DND-41 (cell line): ENCODE measurements at regions not wholly inside any gene's neighbourhood (a gene's known extent, or its start where the extent isn't known, plus 50 kb on each side); places are given as distances from the start of the nearest gene placed in this dataset.
"Not testable (repeated sequence)": the region's sequence is repeated elsewhere in the genome, so short reads cannot be mapped to it uniquely, and the experiment has no call there.

Source experiments
- ATAC-seq: fragments of 200-7000 bp; cut with Tn5 transposase; 3 replicates; pipeline ENCODE4 v1.9.1; 2021; ENCODE audit warnings: low read depth; ENCODE audit not compliant: insufficient read depth
- DNase-seq: peaks from one replicate; pipeline ENCODE4 v3.0.0-alpha.2; 2020
- H2AFZ ChIP-seq: 2 replicates; pipeline ENCODE4 v1.6.0; 2012; ENCODE audit warnings: low read depth, low read length
- H3K27ac ChIP-seq: 2 replicates; pipeline ENCODE4 v1.5.1; 2012; ENCODE audit warnings: low read length, inconsistent platforms
- H3K27me3 ChIP-seq: fragments of 200-600 bp; sonication (generic); 2 replicates; pipeline ENCODE4 v1.6.0; 2012; ENCODE audit warnings: low read length, mild to moderate bottlenecking, inconsistent platforms; ENCODE audit not compliant: insufficient read depth, poor library complexity
- H3K36me3 ChIP-seq: 2 replicates; pipeline ENCODE4 v1.5.1; 2012; ENCODE audit warnings: low read length, inconsistent platforms; ENCODE audit not compliant: insufficient read depth
- H3K4me1 ChIP-seq: 2 replicates; pipeline ENCODE4 v1.5.1; 2012; ENCODE audit warnings: mild to moderate bottlenecking, low read length; ENCODE audit not compliant: insufficient read depth
- H3K4me2 ChIP-seq: 2 replicates; pipeline ENCODE4 v1.6.0; 2012; ENCODE audit warnings: mild to moderate bottlenecking, moderate library complexity, low read length, inconsistent platforms; ENCODE audit not compliant: insufficient read depth
- H3K4me3 ChIP-seq, 2 experiments: fragments of 200-600 bp in 1 of 2; shearing (Covaris generic) in 1 of 2; 2 replicates each; pipeline ENCODE4 v1.5.1; 2012 to 2016; ENCODE audit warnings: inconsistent platforms in 2 of 2, low read length in 2 of 2, mild to moderate bottlenecking in 2 of 2, low read depth in 1 of 2, moderate library complexity in 1 of 2
- H3K79me2 ChIP-seq: 2 replicates; pipeline ENCODE4 v1.6.0; 2012; ENCODE audit warnings: low read length, inconsistent platforms; ENCODE audit not compliant: insufficient read depth
- H3K9ac ChIP-seq: 2 replicates; pipeline ENCODE4 v1.6.0; 2012; ENCODE audit warnings: low read depth, mild to moderate bottlenecking, inconsistent platforms, low read length, moderate library complexity
- H3K9me3 ChIP-seq: 2 replicates; pipeline ENCODE4 v1.5.1; 2012; ENCODE audit warnings: low read length, moderate library complexity, mild to moderate bottlenecking, inconsistent platforms; ENCODE audit not compliant: insufficient read depth, severe bottlenecking
- H4K20me1 ChIP-seq: 2 replicates; pipeline ENCODE4 v1.6.0; 2012; ENCODE audit warnings: low read length; ENCODE audit not compliant: insufficient read depth
- EZH2 ChIP-seq: IDR thresholded peaks from 3 replicates; pipeline ENCODE4 v1.6.1; 2012; ENCODE audit warnings: borderline replicate concordance, low read depth, mild to moderate bottlenecking, moderate library complexity, low read length, inconsistent platforms; ENCODE audit not compliant: severe bottlenecking
- TF ChIP-seq, protein P1 (sequence below): IDR thresholded peaks from 2 replicates; pipeline ENCODE4 v1.5.1; 2012; ENCODE audit warnings: borderline replicate concordance, low read length, moderate library complexity, mild to moderate bottlenecking; ENCODE audit not compliant: poor library complexity, severe bottlenecking; ENCODE audit errors: extremely low read depth

DNA sequence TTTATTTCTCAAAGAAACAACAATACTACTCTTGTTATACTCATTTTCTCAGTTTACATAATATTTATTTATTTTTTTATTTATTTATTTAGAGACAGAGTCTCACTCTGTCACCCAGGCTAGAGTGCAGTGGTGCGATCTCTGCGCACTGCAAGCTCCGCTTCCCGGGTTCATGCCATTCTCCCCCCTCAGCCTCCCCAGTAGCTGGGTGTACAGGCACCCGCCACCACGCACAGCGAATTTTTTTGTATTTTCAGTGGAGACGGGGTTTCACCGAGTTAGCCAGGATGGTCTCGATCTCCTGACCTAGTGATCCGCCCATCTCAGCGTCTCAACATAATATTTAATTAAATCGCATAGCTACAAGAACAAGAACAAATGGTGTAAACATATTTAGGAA, 2932.3 kb upstream of the OR11H1 start:
- not testable (repeated sequence) for H3K9me3 ChIP-seq, H3K27me3 ChIP-seq, H3K79me2 ChIP-seq, H2AFZ ChIP-seq, H3K36me3 ChIP-seq, H3K4me3 ChIP-seq, H3K4me1 ChIP-seq, H3K27ac ChIP-seq, DNase-seq, H3K9ac ChIP-seq, ATAC-seq, H3K4me2 ChIP-seq, H4K20me1 ChIP-seq

DNA sequence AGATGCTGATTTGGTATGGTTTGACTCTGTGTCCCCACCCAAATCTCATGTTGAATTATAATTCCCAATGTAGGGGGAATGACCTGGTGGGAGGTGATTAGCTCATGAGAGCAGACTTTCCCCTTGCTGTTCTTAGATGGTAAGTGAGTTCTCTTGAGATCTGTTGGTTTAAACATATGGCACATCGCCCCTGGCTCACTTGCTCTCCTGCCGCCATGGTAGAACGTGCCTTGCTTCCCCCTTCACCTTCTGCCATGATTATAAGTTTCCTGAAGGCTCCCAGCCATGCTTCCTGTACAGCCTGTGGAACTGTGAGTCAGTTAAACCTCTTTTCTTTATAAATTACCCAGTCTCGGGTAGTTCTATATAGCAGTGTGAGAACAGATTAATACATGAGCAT, 2930.2 kb upstream of the OR11H1 start:
- not testable (repeated sequence) for H3K4me2 ChIP-seq, H3K27me3 ChIP-seq, H3K27ac ChIP-seq, H2AFZ ChIP-seq, ATAC-seq, DNase-seq, H4K20me1 ChIP-seq, H3K79me2 ChIP-seq, H3K9ac ChIP-seq, H3K4me1 ChIP-seq, H3K4me3 ChIP-seq, H3K36me3 ChIP-seq
- peaks cover 15% of the 10 kb centered on the region for H3K9me3 ChIP-seq

DNA sequence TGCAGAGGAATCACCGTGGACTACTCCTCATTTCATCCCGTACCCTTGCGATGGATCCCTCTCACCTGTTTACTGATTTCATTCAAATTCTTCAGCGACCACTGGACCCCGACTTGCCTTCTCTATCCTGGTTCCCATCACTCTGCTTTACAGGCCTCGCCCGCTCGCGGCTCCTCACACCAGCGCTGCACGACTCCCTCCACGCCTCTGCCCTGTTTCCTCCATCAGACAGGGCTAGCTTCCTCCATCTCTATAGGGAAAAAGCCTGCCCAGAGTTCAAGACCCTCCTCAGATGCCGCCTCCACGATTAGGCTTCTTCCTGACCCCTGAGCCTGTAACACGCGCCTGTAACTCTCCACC, 2926.5 kb upstream of the OR11H1 start:
- H3K9me3 ChIP-seq: peaks cover 20% of the 10 kb centered on the region
- H3K79me2 ChIP-seq, H3K9ac ChIP-seq, H3K36me3 ChIP-seq, H3K4me1 ChIP-seq, ATAC-seq, H3K4me3 ChIP-seq, H4K20me1 ChIP-seq, DNase-seq, H3K27me3 ChIP-seq, H3K27ac ChIP-seq, H2AFZ ChIP-seq, H3K4me2 ChIP-seq: not testable (repeated sequence)

DNA sequence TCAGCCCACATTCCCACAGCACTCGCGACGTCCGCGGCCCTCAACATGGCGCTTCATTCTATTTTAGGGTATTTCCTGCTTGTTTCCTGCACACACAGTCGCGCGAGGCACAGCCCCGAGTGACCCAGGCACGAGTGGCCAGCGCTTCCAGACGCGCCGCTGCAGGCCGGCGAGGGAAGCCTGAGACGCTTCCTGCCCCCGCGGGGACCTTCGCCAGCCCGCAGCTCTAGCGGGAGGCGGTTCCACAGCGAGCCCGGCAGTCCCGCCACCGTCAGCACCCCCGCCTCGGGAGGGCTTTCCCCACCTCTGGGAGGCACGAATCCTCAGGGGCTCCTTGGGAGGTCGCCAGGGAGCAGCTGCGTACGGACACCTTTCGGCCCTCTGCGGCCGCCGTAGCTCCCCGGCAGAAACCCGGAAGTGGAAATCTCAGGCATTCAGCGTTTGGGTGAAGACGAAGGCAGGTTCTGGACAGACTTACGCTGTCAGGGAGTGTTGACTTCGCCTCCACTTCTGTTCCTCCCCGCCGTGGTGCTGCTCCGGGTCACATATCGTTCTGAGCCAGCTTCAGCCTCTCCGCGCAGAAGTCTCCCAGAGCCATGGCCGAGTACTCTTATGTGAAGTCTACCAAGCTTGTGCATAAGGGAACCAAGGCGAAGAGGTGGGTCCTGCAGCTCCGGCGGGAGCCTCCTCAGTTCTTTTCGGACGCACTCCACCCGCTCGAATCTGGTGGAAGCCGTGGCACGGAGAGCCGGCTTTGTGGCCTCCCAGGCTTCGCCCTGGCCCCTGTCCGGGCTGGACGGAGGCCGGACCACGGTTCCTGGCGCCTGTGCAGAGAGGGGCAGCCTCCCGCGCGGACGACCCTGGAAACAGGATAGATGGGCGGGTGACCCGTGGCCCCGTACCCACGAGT, 2925.9 kb upstream of the OR11H1 start:
- DNase-seq (no peak), ATAC-seq (no peak)
- Histone ChIP-seq H2AFZ (no peak overlapping the region), H3K79me2 (no peaks in the 10 kb centered on the region), H3K9ac (no peak overlapping the region), H3K27ac (no peak overlapping the region), H3K27me3 (no peaks in the 10 kb centered on the region), H3K4me3 (no peak overlapping the region; a peak in 1 of 4 replicates), H3K9me3 (peaks cover 20% of the 10 kb centered on the region), H3K4me1 (no peaks in the 10 kb centered on the region), H3K36me3 (no peaks in the 10 kb centered on the region), H3K4me2 (no peak overlapping the region), H4K20me1 (no peaks in the 10 kb centered on the region)
- TF ChIP-seq EZH2: no peak
- TF ChIP-seq, protein P1, sequence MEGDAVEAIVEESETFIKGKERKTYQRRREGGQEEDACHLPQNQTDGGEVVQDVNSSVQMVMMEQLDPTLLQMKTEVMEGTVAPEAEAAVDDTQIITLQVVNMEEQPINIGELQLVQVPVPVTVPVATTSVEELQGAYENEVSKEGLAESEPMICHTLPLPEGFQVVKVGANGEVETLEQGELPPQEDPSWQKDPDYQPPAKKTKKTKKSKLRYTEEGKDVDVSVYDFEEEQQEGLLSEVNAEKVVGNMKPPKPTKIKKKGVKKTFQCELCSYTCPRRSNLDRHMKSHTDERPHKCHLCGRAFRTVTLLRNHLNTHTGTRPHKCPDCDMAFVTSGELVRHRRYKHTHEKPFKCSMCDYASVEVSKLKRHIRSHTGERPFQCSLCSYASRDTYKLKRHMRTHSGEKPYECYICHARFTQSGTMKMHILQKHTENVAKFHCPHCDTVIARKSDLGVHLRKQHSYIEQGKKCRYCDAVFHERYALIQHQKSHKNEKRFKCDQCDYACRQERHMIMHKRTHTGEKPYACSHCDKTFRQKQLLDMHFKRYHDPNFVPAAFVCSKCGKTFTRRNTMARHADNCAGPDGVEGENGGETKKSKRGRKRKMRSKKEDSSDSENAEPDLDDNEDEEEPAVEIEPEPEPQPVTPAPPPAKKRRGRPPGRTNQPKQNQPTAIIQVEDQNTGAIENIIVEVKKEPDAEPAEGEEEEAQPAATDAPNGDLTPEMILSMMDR: no peak

DNA sequence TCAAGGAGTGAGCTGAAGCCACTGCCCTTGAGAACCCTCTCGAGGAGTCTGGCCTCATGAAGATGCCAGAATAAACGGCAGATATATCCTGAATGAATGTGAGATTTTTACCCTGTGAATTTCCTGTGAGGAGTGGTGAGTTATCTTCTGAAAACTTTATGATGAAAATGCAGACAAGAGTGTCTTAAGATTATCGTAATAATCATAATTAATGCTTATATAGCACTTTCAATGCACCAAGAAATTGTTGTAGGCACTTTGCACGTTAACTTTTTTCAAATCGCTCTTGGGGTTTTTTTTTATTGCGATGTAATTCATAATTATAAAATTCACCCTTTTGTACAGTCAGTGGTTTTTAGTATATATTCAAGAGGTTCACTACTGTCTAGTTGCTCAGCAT, 2924.6 kb upstream of the OR11H1 start:
- H3K27ac ChIP-seq, H3K4me2 ChIP-seq, DNase-seq, H3K9ac ChIP-seq, H3K79me2 ChIP-seq, H3K36me3 ChIP-seq, H3K27me3 ChIP-seq, H3K4me1 ChIP-seq, H4K20me1 ChIP-seq, H3K4me3 ChIP-seq, ATAC-seq, H2AFZ ChIP-seq: not testable (repeated sequence)
- peaks cover 18% of the 10 kb centered on the region for H3K9me3 ChIP-seq

DNA sequence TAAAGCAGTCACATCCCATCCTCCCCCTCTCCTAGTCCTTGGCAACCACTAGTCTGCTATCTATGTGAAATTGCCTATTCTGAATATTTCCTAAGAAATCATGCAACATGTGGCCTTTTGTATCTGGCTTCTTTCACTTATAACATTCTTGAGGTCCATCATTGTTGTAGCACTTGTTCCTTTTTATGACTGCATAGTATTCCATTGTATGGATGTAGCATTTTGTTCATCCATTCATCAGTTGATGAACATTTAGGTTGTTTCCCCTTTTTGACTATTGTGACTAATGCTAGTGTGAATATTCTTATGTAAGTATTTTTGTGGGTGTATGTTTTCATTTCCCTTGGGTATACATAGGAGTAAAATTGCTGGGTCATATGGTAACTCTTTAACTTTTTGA, 2924.2 kb upstream of the OR11H1 start:
- ATAC-seq, H3K9ac ChIP-seq, H3K4me2 ChIP-seq, H3K4me3 ChIP-seq, H3K27ac ChIP-seq, H4K20me1 ChIP-seq, H3K27me3 ChIP-seq, H3K79me2 ChIP-seq, DNase-seq, H3K36me3 ChIP-seq, H3K4me1 ChIP-seq, H2AFZ ChIP-seq: not testable (repeated sequence)
- peaks cover 16% of the 10 kb centered on the region for H3K9me3 ChIP-seq

DNA sequence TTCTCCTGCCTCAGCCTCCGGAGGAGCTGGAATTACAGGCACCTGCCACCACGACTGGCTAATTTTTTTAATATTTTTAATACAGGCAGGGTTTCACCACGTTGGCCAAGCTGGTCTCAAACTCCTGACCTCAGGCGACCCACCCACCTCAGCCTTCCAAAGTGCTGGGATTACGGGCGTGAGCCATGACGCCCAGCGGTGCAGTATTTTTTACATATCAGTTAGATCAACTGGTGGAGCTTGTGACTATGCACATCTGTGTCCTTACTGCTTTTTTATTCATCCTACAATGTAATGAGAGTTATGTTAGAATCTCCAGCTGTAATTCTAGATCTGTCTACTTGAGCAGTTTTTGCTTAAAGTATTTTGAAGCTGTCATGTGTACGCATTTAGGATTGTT, 2919.5 kb upstream of the OR11H1 start:
- not testable (repeated sequence) for ATAC-seq, H3K4me3 ChIP-seq, H3K27ac ChIP-seq, H3K79me2 ChIP-seq, H4K20me1 ChIP-seq, H3K27me3 ChIP-seq, H3K9me3 ChIP-seq, H3K4me1 ChIP-seq, H3K36me3 ChIP-seq, H3K4me2 ChIP-seq, H3K9ac ChIP-seq, DNase-seq, H2AFZ ChIP-seq
